Endothelial cell of umbilical vein (primary cell): ENCODE measurements at regions not wholly inside any gene's neighbourhood (a gene's known extent, or its start where the extent isn't known, plus 50 kb on each side); places are given as distances from the start of the nearest gene placed in this dataset.

Experiments
- POLR2AphosphoS5 ChIP-seq: IDR thresholded peaks from 2 replicates; pipeline ENCODE4 v1.6.1; 2012; ENCODE audit warnings: low read depth, mild to moderate bottlenecking, control low read depth, low read length, moderate library complexity; ENCODE audit not compliant: insufficient read depth
- TF ChIP-seq, protein P1 (sequence below), 2 donors: IDR thresholded peaks; 1 replicate in 1 of 2; 2 replicates in 1 of 2; pipeline ENCODE4 v1.5.1; 2011; ENCODE audit warnings: low read length in 2 of 2, mild to moderate bottlenecking in 2 of 2, moderate library complexity in 2 of 2, control low read depth in 1 of 2, inconsistent platforms in 1 of 2, low read depth in 1 of 2; ENCODE audit not compliant: insufficient read depth in 1 of 2; ENCODE audit errors: extremely low read depth in 1 of 2

DNA sequence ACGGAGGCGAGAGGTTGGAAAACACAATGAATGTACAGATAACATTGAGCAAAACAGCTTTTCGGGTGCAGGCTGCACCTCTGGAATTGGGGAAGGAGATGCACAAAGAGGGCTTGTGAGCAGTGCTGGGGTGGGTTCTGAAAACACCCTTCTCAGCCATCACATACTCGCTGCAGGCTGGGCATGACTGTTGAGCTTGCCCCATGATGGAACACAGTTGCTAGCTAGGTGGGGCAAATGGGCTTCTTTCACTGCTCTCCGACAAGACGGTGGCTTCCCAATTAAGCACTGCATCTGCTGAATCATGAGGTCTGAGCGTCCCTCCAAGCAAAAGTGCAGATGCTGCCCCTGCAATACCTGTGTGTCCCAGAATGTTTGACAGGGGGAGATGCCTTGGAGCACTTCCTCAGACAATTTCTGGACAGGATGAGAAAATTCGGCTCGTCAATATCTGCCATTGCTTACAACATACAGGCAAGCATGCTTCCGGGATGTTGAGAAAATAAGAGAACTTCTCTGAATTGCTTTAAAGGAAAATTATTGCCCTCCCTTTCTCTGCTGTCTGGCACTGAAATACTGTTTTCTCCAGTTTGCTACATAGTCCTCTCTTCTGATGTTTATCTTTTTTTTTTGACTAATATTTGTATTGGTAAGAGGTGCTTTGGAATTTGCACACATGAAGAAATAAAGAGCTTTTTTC is 77.3 kb upstream of the SH3BP4 start:
- TF ChIP-seq, protein P1, sequence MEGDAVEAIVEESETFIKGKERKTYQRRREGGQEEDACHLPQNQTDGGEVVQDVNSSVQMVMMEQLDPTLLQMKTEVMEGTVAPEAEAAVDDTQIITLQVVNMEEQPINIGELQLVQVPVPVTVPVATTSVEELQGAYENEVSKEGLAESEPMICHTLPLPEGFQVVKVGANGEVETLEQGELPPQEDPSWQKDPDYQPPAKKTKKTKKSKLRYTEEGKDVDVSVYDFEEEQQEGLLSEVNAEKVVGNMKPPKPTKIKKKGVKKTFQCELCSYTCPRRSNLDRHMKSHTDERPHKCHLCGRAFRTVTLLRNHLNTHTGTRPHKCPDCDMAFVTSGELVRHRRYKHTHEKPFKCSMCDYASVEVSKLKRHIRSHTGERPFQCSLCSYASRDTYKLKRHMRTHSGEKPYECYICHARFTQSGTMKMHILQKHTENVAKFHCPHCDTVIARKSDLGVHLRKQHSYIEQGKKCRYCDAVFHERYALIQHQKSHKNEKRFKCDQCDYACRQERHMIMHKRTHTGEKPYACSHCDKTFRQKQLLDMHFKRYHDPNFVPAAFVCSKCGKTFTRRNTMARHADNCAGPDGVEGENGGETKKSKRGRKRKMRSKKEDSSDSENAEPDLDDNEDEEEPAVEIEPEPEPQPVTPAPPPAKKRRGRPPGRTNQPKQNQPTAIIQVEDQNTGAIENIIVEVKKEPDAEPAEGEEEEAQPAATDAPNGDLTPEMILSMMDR (IDR thresholded peaks at IDR 0.05; ENCODE audit: extremely low read depth in 1 of 2, insufficient read depth in 1 of 2, low read depth in 1 of 2, low read length in 2 of 2): no peak
- TF ChIP-seq POLR2AphosphoS5: no peak
